ENCODE measurements at regions not wholly inside any gene's neighbourhood (a gene's known extent, or its start where the extent isn't known, plus 50 kb on each side); places are given as distances from the start of the nearest gene placed in this dataset.

- no peaks in the 10 kb centered on the region for H3K4me1 ChIP-seq
- DNase-seq (ENCODE audit: low spot score in 2 of 2): no peak
- no peak overlapping the region for H3K27ac ChIP-seq
- H3K4me3 ChIP-seq: no peak overlapping the region
- no peaks in the 10 kb centered on the region for H3K36me3 ChIP-seq
- no peaks in the 10 kb centered on the region for H3K27me3 ChIP-seq
- TF ChIP-seq CTCF (IDR thresholded peaks at IDR 0.05) (no peak), POLR2A (IDR thresholded peaks at IDR 0.05) (no peak), EP300 (IDR thresholded peaks at IDR 0.05) (no peak)
- H3K9me3 ChIP-seq: no peaks in the 10 kb centered on the region
- 52 to 53% methylated on average over 2 of the region's 2 CpGs for WGBS, 2 donors
Observed at GRCh38 chr20:41819436-41819835, 201.3 kb upstream of the CHD6 start.

- H3K36me3 ChIP-seq: no peaks in the 10 kb centered on the region
- H3K4me1 ChIP-seq: no peaks in the 10 kb centered on the region
- DNase-seq (ENCODE audit: low spot score in 2 of 2): no peak
- H3K27ac ChIP-seq: no peak overlapping the region
- H3K9me3 ChIP-seq: no peaks in the 10 kb centered on the region
- WGBS, 2 donors: 44 to 63% methylated on average over 4 to 5 of the region's 5 CpGs
- H3K27me3 ChIP-seq: no peaks in the 10 kb centered on the region
- no peak overlapping the region for H3K4me3 ChIP-seq
- no peak for TF ChIP-seq POLR2A (IDR thresholded peaks at IDR 0.05)
- no peak for TF ChIP-seq CTCF (IDR thresholded peaks at IDR 0.05)
- no peak for TF ChIP-seq EP300 (IDR thresholded peaks at IDR 0.05)
Observed at GRCh38 chr20:41818991-41819390, 200.8 kb upstream of the CHD6 start.

GRCh38 chr20:41818369-41818768, 200.2 kb upstream of the CHD6 start:
- WGBS, 2 donors: 88 to 89% methylated on average over 5 of the region's 5 CpGs
- peaks cover 0 to 4% (median 0%) of the 10 kb centered on the region in 4 donors for H3K9me3 ChIP-seq
- H3K27me3 ChIP-seq: no peaks in the 10 kb centered on the region
- H3K4me1 ChIP-seq: no peaks in the 10 kb centered on the region
- no peak overlapping the region for H3K4me3 ChIP-seq
- no peak overlapping the region for H3K27ac ChIP-seq
- no peak for DNase-seq (ENCODE audit: low spot score in 2 of 2)
- no peaks in the 10 kb centered on the region for H3K36me3 ChIP-seq
- TF ChIP-seq EP300 (IDR thresholded peaks at IDR 0.05): no peak

- H3K27ac ChIP-seq: no peak overlapping the region
- TF ChIP-seq EP300 (IDR thresholded peaks at IDR 0.05): no peak
- no peak for TF ChIP-seq POLR2A (IDR thresholded peaks at IDR 0.05)
- TF ChIP-seq CTCF (IDR thresholded peaks at IDR 0.05): no peak
- no peaks in the 10 kb centered on the region for H3K36me3 ChIP-seq
- H3K4me1 ChIP-seq: no peaks in the 10 kb centered on the region
- DNase-seq (ENCODE audit: low spot score in 2 of 2): no peak
- no peaks in the 10 kb centered on the region for H3K27me3 ChIP-seq
- H3K9me3 ChIP-seq: peaks cover 0 to 45% (median 0%) of the 10 kb centered on the region in 4 donors
- no peak overlapping the region for H3K4me3 ChIP-seq
- WGBS, 2 donors: 82% methylated on average over 1 of the region's 1 CpG
Observed at GRCh38 chr20:41811456-41811855, 193.3 kb upstream of the CHD6 start.

DNA sequence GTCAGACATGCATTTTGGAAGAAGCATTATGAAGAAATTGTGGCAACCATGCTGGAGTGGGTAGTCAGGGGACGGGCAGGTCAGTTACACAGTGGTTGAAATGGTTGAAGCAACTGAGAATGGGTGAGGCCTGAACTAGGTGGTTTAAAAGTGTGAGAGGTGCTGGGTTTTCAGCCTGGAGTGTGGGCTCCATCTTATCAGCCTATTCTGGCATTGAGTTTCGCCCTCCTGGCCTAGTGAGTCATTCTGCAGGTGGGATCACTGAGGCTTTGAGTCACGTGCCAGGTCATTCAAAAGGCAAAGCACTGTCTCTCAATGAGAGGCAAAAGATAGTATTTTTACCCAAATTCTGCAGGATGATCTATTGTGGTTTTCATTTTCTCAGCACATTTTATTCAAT, 181.9 kb upstream of the CHD6 start:
- Histone ChIP-seq H3K27me3 (no peaks in the 10 kb centered on the region), H3K9me3 (no peaks in the 10 kb centered on the region), H3K36me3 (no peaks in the 10 kb centered on the region), H3K4me3 (no peak overlapping the region), H3K4me1 (no peaks in the 10 kb centered on the region), H3K27ac (no peak overlapping the region)
- DNase-seq (ENCODE audit: low spot score in 2 of 2): no peak
- 73 to 81% methylated on average over 3 of the region's 3 CpGs for WGBS, 2 donors
- TF ChIP-seq POLR2A (IDR thresholded peaks at IDR 0.05) (no peak), CTCF (IDR thresholded peaks at IDR 0.05) (no peak), EP300 (IDR thresholded peaks at IDR 0.05) (no peak)

- WGBS, 2 donors: 40 to 50% methylated on average over 3 of the region's 3 CpGs
- TF ChIP-seq EP300 (IDR thresholded peaks at IDR 0.05) (no peak), CTCF (IDR thresholded peaks at IDR 0.05) (no peak), POLR2A (IDR thresholded peaks at IDR 0.05) (no peak)
- no peak for DNase-seq (ENCODE audit: low spot score in 2 of 2)
- Histone ChIP-seq H3K4me3 (no peak overlapping the region), H3K27me3 (no peaks in the 10 kb centered on the region), H3K4me1 (no peaks in the 10 kb centered on the region), H3K9me3 (no peaks in the 10 kb centered on the region), H3K27ac (no peak overlapping the region), H3K36me3 (no peaks in the 10 kb centered on the region)
Observed at GRCh38 chr20:41798930-41799502, 180.8 kb upstream of the CHD6 start.
